ENCODE measurements at regions not wholly inside any gene's neighbourhood (a gene's known extent, or its start where the extent isn't known, plus 50 kb on each side); places are given as distances from the start of the nearest gene placed in this dataset.

- H3K9ac ChIP-seq (ENCODE audit: insufficient read length), result no peak overlapping the region
- no peak for DNase-seq (ENCODE audit: low read depth, low spot score)
- H3K4me3 ChIP-seq, result no peak overlapping the region
- TF ChIP-seq POLR2AphosphoS5 (IDR thresholded peaks at IDR 0.05; ENCODE audit: borderline replicate concordance, low read depth, low read length) (no peak), FOXP2 (optimal IDR thresholded peaks at IDR 0.05; ENCODE audit: control extremely low read depth, extremely low read length, insufficient read depth) (no peak), EZH2 (IDR thresholded peaks at IDR 0.05) (no peak)
- H3K27ac ChIP-seq, result no peak overlapping the region
- H3K9me3 ChIP-seq (ENCODE audit: low read depth, low read length), result no peaks in the 10 kb centered on the region
- H3K36me3 ChIP-seq (ENCODE audit: insufficient read depth, low read length), result no peaks in the 10 kb centered on the region
Observed at GRCh38 chr3:59655418-59656015, 605.7 kb upstream of the CFAP20DC start.

- H3K27ac ChIP-seq, result no peak overlapping the region
- H3K36me3 ChIP-seq (ENCODE audit: insufficient read depth, low read length), result no peaks in the 10 kb centered on the region
- no peak overlapping the region for H3K9ac ChIP-seq (ENCODE audit: insufficient read length)
- H3K9me3 ChIP-seq (ENCODE audit: low read depth, low read length), result no peaks in the 10 kb centered on the region
- no peak overlapping the region for H3K4me3 ChIP-seq
- TF ChIP-seq POLR2AphosphoS5 (IDR thresholded peaks at IDR 0.05; ENCODE audit: borderline replicate concordance, low read depth, low read length) (no peak), FOXP2 (optimal IDR thresholded peaks at IDR 0.05; ENCODE audit: control extremely low read depth, extremely low read length, insufficient read depth) (no peak), EZH2 (IDR thresholded peaks at IDR 0.05) (no peak)
- DNase-seq (ENCODE audit: low read depth, low spot score), result no peak
Observed at GRCh38 chr3:59654480-59655417, 604.9 kb upstream of the CFAP20DC start.

GRCh38 chr3:59654123-59654479 lies 604.3 kb upstream of the CFAP20DC start:
- TF ChIP-seq POLR2AphosphoS5 (IDR thresholded peaks at IDR 0.05; ENCODE audit: borderline replicate concordance, low read depth, low read length) (no peak), FOXP2 (optimal IDR thresholded peaks at IDR 0.05; ENCODE audit: control extremely low read depth, extremely low read length, insufficient read depth) (no peak), EZH2 (IDR thresholded peaks at IDR 0.05) (no peak)
- Histone ChIP-seq H3K9me3 (ENCODE audit: low read depth, low read length) (no peaks in the 10 kb centered on the region), H3K9ac (ENCODE audit: insufficient read length) (no peak overlapping the region), H3K27ac (no peak overlapping the region), H3K4me3 (no peak overlapping the region), H3K36me3 (ENCODE audit: insufficient read depth, low read length) (no peaks in the 10 kb centered on the region)
- DNase-seq (ENCODE audit: low read depth, low spot score), result no peak

GRCh38 chr3:59653405-59654122 lies 603.7 kb upstream of the CFAP20DC start:
- H3K27ac ChIP-seq, result no peak overlapping the region
- no peaks in the 10 kb centered on the region for H3K36me3 ChIP-seq (ENCODE audit: insufficient read depth, low read length)
- no peak for DNase-seq (ENCODE audit: low read depth, low spot score)
- TF ChIP-seq POLR2AphosphoS5 (IDR thresholded peaks at IDR 0.05; ENCODE audit: borderline replicate concordance, low read depth, low read length), result no peak
- no peak for TF ChIP-seq FOXP2 (optimal IDR thresholded peaks at IDR 0.05; ENCODE audit: control extremely low read depth, extremely low read length, insufficient read depth)
- TF ChIP-seq EZH2 (IDR thresholded peaks at IDR 0.05), result no peak
- no peak overlapping the region for H3K4me3 ChIP-seq
- no peaks in the 10 kb centered on the region for H3K9me3 ChIP-seq (ENCODE audit: low read depth, low read length)
- H3K9ac ChIP-seq (ENCODE audit: insufficient read length), result no peak overlapping the region

GRCh38 chr3:59644479-59645402 lies 594.9 kb upstream of the CFAP20DC start:
- Histone ChIP-seq H3K9ac (ENCODE audit: insufficient read length) (no peak overlapping the region), H3K4me3 (no peak overlapping the region), H3K27ac (no peak overlapping the region), H3K36me3 (ENCODE audit: insufficient read depth, low read length) (no peaks in the 10 kb centered on the region), H3K9me3 (ENCODE audit: low read depth, low read length) (no peaks in the 10 kb centered on the region)
- no peak for DNase-seq (ENCODE audit: low read depth, low spot score)
- TF ChIP-seq EZH2 (IDR thresholded peaks at IDR 0.05) (no peak), POLR2AphosphoS5 (IDR thresholded peaks at IDR 0.05; ENCODE audit: borderline replicate concordance, low read depth, low read length) (no peak), FOXP2 (optimal IDR thresholded peaks at IDR 0.05; ENCODE audit: control extremely low read depth, extremely low read length, insufficient read depth) (no peak)

GRCh38 chr3:59641169-59641899 lies 591.5 kb upstream of the CFAP20DC start:
- Histone ChIP-seq H3K36me3 (ENCODE audit: insufficient read depth, low read length) (no peaks in the 10 kb centered on the region), H3K4me3 (no peak overlapping the region), H3K27ac (no peak overlapping the region), H3K9me3 (ENCODE audit: low read depth, low read length) (no peaks in the 10 kb centered on the region), H3K9ac (ENCODE audit: insufficient read length) (no peak overlapping the region)
- DNase-seq (ENCODE audit: low read depth, low spot score), result no peak
- TF ChIP-seq EZH2 (IDR thresholded peaks at IDR 0.05) (peak; percentile 75), FOXP2 (optimal IDR thresholded peaks at IDR 0.05; ENCODE audit: control extremely low read depth, extremely low read length, insufficient read depth) (no peak)
